Fibroblast of lung (primary cell): ENCODE measurements at regions not wholly inside any gene's neighbourhood (a gene's known extent, or its start where the extent isn't known, plus 50 kb on each side); places are given as distances from the start of the nearest gene placed in this dataset.
"Not testable (repeated sequence)": the region's sequence is repeated elsewhere in the genome, so short reads cannot be mapped to it uniquely, and the experiment has no call there.

ENCODE experiments used
- EZH2 ChIP-seq: IDR thresholded peaks from 2 replicates; pipeline ENCODE4 v1.5.1; 2012; ENCODE audit warnings: low read length, control low read depth, mild to moderate bottlenecking; ENCODE audit errors: missing control alignments
- TF ChIP-seq, protein P1 (sequence below), 2 donors: IDR thresholded peaks in 1 of 2; conservative IDR thresholded peaks in 1 of 2; 1 replicate in 1 of 2; 2 replicates in 1 of 2; pipeline ENCODE4 v1.5.1; 2011 to 2012; ENCODE audit warnings: low read length in 2 of 2, control low read depth in 1 of 2, inconsistent platforms in 1 of 2, low read depth in 1 of 2, mild to moderate bottlenecking in 1 of 2

DNA sequence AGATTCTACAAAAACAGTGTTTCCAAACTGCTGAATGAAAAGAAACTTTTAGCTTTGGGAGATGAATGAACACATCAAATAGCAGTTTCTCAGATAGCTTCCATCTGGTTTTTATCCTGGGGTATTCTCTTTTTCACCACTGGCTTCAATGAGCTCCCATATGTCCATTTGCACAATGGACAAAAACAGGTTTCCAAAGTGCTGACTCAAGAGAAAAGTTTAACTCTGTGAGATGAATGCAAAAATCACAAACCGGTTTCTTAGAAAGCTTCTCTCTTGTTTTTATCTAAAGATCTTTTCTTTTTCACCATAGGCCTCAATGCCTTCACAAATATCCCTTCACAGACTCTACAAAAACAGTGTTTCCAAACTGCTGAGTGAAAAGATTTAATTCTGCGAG, 1089.2 kb downstream of the PRIM2 start:
- TF ChIP-seq, protein P1, sequence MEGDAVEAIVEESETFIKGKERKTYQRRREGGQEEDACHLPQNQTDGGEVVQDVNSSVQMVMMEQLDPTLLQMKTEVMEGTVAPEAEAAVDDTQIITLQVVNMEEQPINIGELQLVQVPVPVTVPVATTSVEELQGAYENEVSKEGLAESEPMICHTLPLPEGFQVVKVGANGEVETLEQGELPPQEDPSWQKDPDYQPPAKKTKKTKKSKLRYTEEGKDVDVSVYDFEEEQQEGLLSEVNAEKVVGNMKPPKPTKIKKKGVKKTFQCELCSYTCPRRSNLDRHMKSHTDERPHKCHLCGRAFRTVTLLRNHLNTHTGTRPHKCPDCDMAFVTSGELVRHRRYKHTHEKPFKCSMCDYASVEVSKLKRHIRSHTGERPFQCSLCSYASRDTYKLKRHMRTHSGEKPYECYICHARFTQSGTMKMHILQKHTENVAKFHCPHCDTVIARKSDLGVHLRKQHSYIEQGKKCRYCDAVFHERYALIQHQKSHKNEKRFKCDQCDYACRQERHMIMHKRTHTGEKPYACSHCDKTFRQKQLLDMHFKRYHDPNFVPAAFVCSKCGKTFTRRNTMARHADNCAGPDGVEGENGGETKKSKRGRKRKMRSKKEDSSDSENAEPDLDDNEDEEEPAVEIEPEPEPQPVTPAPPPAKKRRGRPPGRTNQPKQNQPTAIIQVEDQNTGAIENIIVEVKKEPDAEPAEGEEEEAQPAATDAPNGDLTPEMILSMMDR (conservative IDR thresholded peaks at IDR 0.05 in 1 of 2, IDR thresholded peaks at IDR 0.05 in 1 of 2; ENCODE audit: low read depth in 1 of 2, low read length in 2 of 2) = not testable (repeated sequence)
- not testable (repeated sequence) for TF ChIP-seq EZH2
